RWPE1 (cell line): ENCODE measurements at regions not wholly inside any gene's neighbourhood (a gene's known extent, or its start where the extent isn't known, plus 50 kb on each side); places are given as distances from the start of the nearest gene placed in this dataset.
"Not testable (repeated sequence)": the region's sequence is repeated elsewhere in the genome, so short reads cannot be mapped to it uniquely, and the experiment has no call there.

ENCODE experiments used
- CTCF ChIA-PET: fragments of 350-600 bp; sonication (Branson Sonifier 250); formaldehyde crosslinking; extraction: SDS; loops from one replicate; lab custom pipeline; 2021; lab: Yijun Ruan, JAX
- POLR2A ChIA-PET: fragments of 400-600 bp; formaldehyde crosslinking; extraction: SDS; loops from one replicate; lab custom pipeline; 2020; ENCODE audit warnings: antibody characterized with exemption; ENCODE audit not compliant: low non-redundant PET; lab: Yijun Ruan, JAX
- DNase-seq: peaks from one replicate; pipeline ENCODE4 v3.0.0; 2012; ENCODE audit warnings: low spot score
- H3K27ac ChIP-seq: fragments of 450-650 bp; 2 replicates; pipeline ENCODE4 v1.5.1; 2017
- CTCF ChIP-seq: fragments of 450-650 bp; conservative IDR thresholded peaks from 2 replicates; pipeline ENCODE4 v1.5.1; 2017; ENCODE audit warnings: low read depth, mild to moderate bottlenecking

- ChIA-PET POLR2A (interaction anchor here (0.6 kb wide), 1 partner anchor 430 kb away, joined by 3 read pairs; no protein-coding TSS in a partner anchor), CTCF (interaction anchor here (0.5 to 0.7 kb wide), 3 partner anchors 7 to 754 kb away, joined by 3 to 4 read pairs (median 4); no protein-coding TSS in a partner anchor)
- no peak for DNase-seq
- TF ChIP-seq CTCF: no peak
- no peak overlapping the region for H3K27ac ChIP-seq
Measured at GRCh38 chr2:8252997-8253694, 428.7 kb upstream of the ID2 start.

GRCh38 chr2:8253781-8254180 is 428.1 kb upstream of the ID2 start:
- TF ChIP-seq CTCF: no peak
- ChIA-PET POLR2A (no interaction called here), CTCF (no interaction called here)
- H3K27ac ChIP-seq: no peak overlapping the region
- no peak for DNase-seq

- DNase-seq, CTCF ChIA-PET, POLR2A ChIA-PET, H3K27ac ChIP-seq: not testable (repeated sequence)
Measured at GRCh38 chr2:8254214-8254613, 427.6 kb upstream of the ID2 start.

GRCh38 chr2:8254791-8255447 is 426.9 kb upstream of the ID2 start:
- no peak overlapping the region for H3K27ac ChIP-seq
- ChIA-PET POLR2A (no interaction called here), CTCF (no interaction called here)
- no peak for DNase-seq
- no peak for TF ChIP-seq CTCF

GRCh38 chr2:8255448-8255800 is 426.4 kb upstream of the ID2 start:
- H3K27ac ChIP-seq: no peak overlapping the region
- ChIA-PET CTCF (no interaction called here), POLR2A (no interaction called here)
- no peak for TF ChIP-seq CTCF
- DNase-seq: no peak

GRCh38 chr2:8256905-8257304 is 425.0 kb upstream of the ID2 start:
- CTCF ChIA-PET: no interaction called here

More at GRCh38 chr2:8256905-8257304, 425.0 kb upstream of the ID2 start:
- TF ChIP-seq CTCF: no peak
- no peak for DNase-seq
- no peak overlapping the region for H3K27ac ChIP-seq
- POLR2A ChIA-PET: no interaction called here
